ENCODE measurements at regions not wholly inside any gene's neighbourhood (a gene's known extent, or its start where the extent isn't known, plus 50 kb on each side); places are given as distances from the start of the nearest gene placed in this dataset.
A peak's percentile ranks its signal among the peaks of the same experiment; 100 is the strongest.

- intact Hi-C loops (cut with DNase I; ENCODE audit: low total_unique reads), result loop anchor here (10.0 kb wide), 1 partner anchor 381 kb away; no protein-coding TSS in a partner anchor
Observed at GRCh38 chr1:93815366-93816110, 63.5 kb downstream of the DNTTIP2 start.

DNA sequence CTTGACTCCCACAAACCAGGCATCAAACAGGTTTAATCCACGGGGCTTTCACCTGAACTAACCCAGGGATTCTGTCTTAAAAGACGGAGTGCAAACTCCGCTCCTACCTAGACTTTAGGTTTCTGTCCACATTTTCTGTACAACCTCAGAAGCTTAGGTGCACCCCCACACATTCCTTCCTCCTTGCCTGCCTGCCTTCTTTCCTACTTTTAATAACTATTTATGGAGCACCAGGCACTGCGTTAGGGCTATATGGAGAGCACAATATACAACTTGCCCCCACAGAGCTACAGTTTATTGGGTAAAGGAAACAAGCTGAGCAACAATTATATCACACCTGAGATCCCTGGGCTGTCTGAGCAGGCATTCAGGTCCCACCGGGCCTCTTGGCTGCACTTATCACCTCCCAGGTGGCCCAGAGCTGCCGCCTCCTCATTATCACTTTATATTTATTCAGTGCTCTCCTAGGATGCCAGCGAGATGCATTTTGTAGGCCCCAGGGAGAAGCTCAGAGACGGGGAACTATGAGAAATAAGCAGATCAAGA lies 64.1 kb downstream of the DNTTIP2 start:
- WGBS, 5 donors, result 70 to 77% (median 71%) methylated on average over 8 of the region's 8 CpGs

More at GRCh38 chr1:93815366-93816110, 63.5 kb downstream of the DNTTIP2 start:
- no peak for DNase-seq
- no peaks in the 10 kb centered on the region for H3K36me3 ChIP-seq
- no peak overlapping the region for H3K27ac ChIP-seq
- no peaks in the 10 kb centered on the region for H3K9me3 ChIP-seq
- TF ChIP-seq POLR2A (IDR thresholded peaks at IDR 0.05), result no peak
- no peak for TF ChIP-seq CTCF (IDR thresholded peaks at IDR 0.05)
- no peak for TF ChIP-seq POLR2AphosphoS5 (IDR thresholded peaks at IDR 0.05)
- no peak for TF ChIP-seq EP300 (IDR thresholded peaks at IDR 0.05)
- no peak overlapping the region for H3K4me3 ChIP-seq
- no peaks in the 10 kb centered on the region for H3K27me3 ChIP-seq
- 74 to 81% (median 78%) methylated on average over 8 of the region's 8 CpGs for WGBS, 5 donors
- peaks cover 0 to 29% (median 11%) of the 10 kb centered on the region in 4 donors for H3K4me1 ChIP-seq

DNA sequence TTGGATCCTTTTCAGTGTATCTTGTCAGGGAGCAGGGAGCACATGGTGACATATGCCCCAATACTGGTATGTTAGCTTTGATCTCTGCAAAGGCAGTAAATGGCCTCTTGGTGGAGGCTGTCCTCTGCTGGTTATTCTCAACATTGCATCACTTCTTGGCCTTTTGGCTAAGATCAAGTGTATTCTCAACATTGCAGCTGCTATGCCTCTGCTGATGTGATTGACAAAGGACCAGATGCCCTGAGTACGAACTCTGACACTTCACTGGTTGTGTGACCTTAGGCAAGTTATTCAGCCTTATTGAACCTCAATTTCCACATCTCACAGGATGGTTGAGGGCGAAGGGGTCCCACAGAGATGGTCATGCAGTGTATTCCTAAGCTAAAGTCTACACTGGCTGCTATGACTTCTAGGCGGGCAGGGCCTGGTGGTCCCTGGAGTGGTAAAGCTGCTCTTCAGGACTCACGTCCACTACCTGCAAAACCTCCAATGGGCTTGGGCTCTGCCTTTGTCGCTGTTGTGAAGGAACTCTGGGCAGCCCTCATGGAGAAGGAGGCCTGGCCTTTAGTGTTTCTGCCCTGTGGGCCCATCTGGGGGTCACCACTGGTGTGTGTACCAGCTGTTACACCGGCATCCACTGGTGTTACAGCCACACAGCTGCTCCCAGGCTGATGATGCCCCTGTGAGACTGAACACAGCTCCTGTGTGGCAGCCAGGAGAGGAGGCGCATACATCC lies 64.8 kb downstream of the DNTTIP2 start:
- 64 to 79% (median 74%) methylated on average over 6 to 7 of the region's 7 CpGs for WGBS, 5 donors
- H3K27ac ChIP-seq, result no peak overlapping the region
- H3K4me3 ChIP-seq, result no peak overlapping the region
- no peaks in the 10 kb centered on the region for H3K27me3 ChIP-seq
- H3K4me1 ChIP-seq, result peaks cover 0 to 29% (median 11%) of the 10 kb centered on the region in 4 donors
- DNase-seq, result peak; percentile 68 to 91
- intact Hi-C loops (cut with DNase I; ENCODE audit: low total_unique reads), result loop anchor here (5.0 to 10.0 kb wide), 2 partner anchors 182 to 379 kb away; no protein-coding TSS in a partner anchor
- no peaks in the 10 kb centered on the region for H3K9me3 ChIP-seq
- TF ChIP-seq POLR2AphosphoS5 (IDR thresholded peaks at IDR 0.05) (peak in 1 of 3 donors; percentile 83), POLR2A (IDR thresholded peaks at IDR 0.05) (no peak), CTCF (IDR thresholded peaks at IDR 0.05) (peak in 5 of 7 experiments; percentile 89 to 98 (median 93))
- no peaks in the 10 kb centered on the region for H3K36me3 ChIP-seq

More for the DNA sequence above, 64.1 kb downstream of the DNTTIP2 start:
- Histone ChIP-seq H3K27ac (no peak overlapping the region), H3K4me1 (peaks cover 0 to 29% (median 11%) of the 10 kb centered on the region in 4 donors), H3K4me3 (no peak overlapping the region), H3K36me3 (no peaks in the 10 kb centered on the region), H3K9me3 (no peaks in the 10 kb centered on the region), H3K27me3 (no peaks in the 10 kb centered on the region)
- TF ChIP-seq POLR2A (IDR thresholded peaks at IDR 0.05), result no peak
- no peak for TF ChIP-seq POLR2AphosphoS5 (IDR thresholded peaks at IDR 0.05)
- no peak for TF ChIP-seq EP300 (IDR thresholded peaks at IDR 0.05)
- no peak for TF ChIP-seq CTCF (IDR thresholded peaks at IDR 0.05)
- intact Hi-C loops (cut with DNase I; ENCODE audit: low total_unique reads), result loop anchor here (5.0 to 10.0 kb wide), 2 partner anchors 183 to 380 kb away; no protein-coding TSS in a partner anchor
- no peak for DNase-seq

DNA sequence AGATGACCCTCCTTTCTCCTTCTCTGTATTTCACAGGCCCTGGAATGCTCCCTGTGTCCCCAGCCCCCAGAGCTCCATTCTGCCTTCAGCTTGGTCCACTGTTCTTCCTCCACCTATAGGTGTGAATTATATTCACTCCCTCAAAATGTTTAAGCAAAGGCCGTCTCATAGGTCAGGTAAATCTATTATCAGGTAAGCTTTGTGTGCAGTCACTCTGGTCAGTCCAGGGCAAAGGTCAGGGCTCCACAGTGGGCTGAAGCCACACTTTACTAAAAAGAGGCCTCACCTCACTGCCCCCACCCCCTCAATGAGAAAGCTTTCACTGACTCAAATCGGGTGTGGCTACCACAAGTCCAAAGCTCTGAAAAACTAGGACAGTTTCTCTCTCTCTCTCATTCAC lies 65.9 kb downstream of the DNTTIP2 start:
- H3K36me3 ChIP-seq, result no peaks in the 10 kb centered on the region
- H3K4me1 ChIP-seq, result peaks cover 0 to 29% (median 11%) of the 10 kb centered on the region in 4 donors
- H3K27me3 ChIP-seq, result no peaks in the 10 kb centered on the region
- peak in 1 of 2 donors; percentile 25 for DNase-seq
- intact Hi-C loops (cut with DNase I; ENCODE audit: low total_unique reads), result loop anchor here (5.0 to 10.0 kb wide), 2 partner anchors 181 to 378 kb away; no protein-coding TSS in a partner anchor
- 51 to 77% (median 68%) methylated on average over 2 of the region's 2 CpGs for WGBS, 5 donors
- no peak overlapping the region for H3K27ac ChIP-seq
- TF ChIP-seq POLR2AphosphoS5 (IDR thresholded peaks at IDR 0.05) (no peak), CTCF (IDR thresholded peaks at IDR 0.05) (no peak), EP300 (IDR thresholded peaks at IDR 0.05) (no peak), POLR2A (IDR thresholded peaks at IDR 0.05) (no peak)
- peaks cover 0 to 4% (median 0%) of the 10 kb centered on the region in 4 donors for H3K9me3 ChIP-seq
- no peak overlapping the region for H3K4me3 ChIP-seq
